ENCODE measurements at regions not wholly inside any gene's neighbourhood (a gene's known extent, or its start where the extent isn't known, plus 50 kb on each side); places are given as distances from the start of the nearest gene placed in this dataset.

DNA sequence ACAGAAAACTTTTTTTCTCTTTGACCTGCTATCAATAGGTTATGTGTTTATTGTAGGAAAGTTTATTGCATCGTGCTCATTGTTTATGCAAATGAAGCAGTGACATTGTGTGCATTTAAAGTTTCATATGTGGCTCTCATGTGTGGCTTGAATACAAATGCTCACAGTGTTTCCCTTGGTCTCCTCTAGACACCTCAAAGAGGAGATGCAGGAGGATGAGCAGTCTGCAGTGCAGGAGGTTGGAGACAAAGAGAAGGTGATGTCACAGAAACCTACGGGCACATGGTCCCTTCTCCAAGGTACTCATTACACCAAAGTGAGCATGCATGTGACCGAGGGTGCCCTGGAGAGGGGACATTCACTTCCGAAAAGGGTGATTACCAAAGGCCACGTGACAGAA, 430.2 kb downstream of the INHBA start:
- WGBS, 2 experiments (ENCODE audit: extremely low coverage in 1 of 2, insufficient coverage in 1 of 2, insufficient read length in 1 of 2, insufficient replicate concordance in 2 of 2, low coverage in 1 of 2, low lambda C conversion rate in 2 of 2, missing lambda C conversion rate in 1 of 2), result 94% methylated on average over 5 of the region's 5 CpGs; no CpG with 5 or more reads in 1 of the 2 experiments
- POLR2A ChIA-PET (ENCODE audit: partially characterized antibody), result no interaction called here
- no peak for FAIRE-seq

More for the DNA sequence above, 430.2 kb downstream of the INHBA start:
- Histone ChIP-seq H3K27ac (ENCODE audit: low read depth, low read length) (no peak overlapping the region), H3K4ac (replicated peaks; ENCODE audit: insufficient read length, low read depth, low read length) (no peak overlapping the region), H4K20me1 (replicated peaks in 1 of 2; ENCODE audit: control insufficient read depth in 1 of 2, insufficient read depth in 2 of 2, low read length in 2 of 2) (no peaks in the 10 kb centered on the region), H3K23ac (ENCODE audit: insufficient read length) (no peak overlapping the region), H2AK5ac (ENCODE audit: low read depth, low read length) (no peak overlapping the region), H2AFZ (ENCODE audit: low read length) (no peak overlapping the region), H2BK120ac (replicated peaks; ENCODE audit: low read depth, low read length) (no peak overlapping the region), H3K9me3 (ENCODE audit: insufficient read depth in 2 of 2, low read depth in 1 of 2, low read length in 1 of 2) (no peaks in the 10 kb centered on the region), H3K4me1 (replicated peaks in 1 of 4; ENCODE audit: control insufficient read depth in 3 of 4, insufficient read depth in 4 of 4, low read length in 3 of 4) (no peaks in the 10 kb centered on the region), H3K14ac (ENCODE audit: insufficient read length) (no peak overlapping the region), H3K27me3 (replicated peaks in 1 of 4; ENCODE audit: control insufficient read depth in 3 of 4, extremely low read depth in 1 of 4, insufficient read depth in 3 of 4, low read length in 3 of 4) (no peaks in the 10 kb centered on the region), H2BK5ac (ENCODE audit: low read depth, low read length) (no peak overlapping the region), H3K9ac (replicated peaks in 1 of 4; ENCODE audit: extremely low read depth in 1 of 4, low read depth in 3 of 4, low read length in 3 of 4) (no peak overlapping the region), H3K79me2 (ENCODE audit: control insufficient read depth in 1 of 2, insufficient read depth in 2 of 2, low read length in 2 of 2) (no peaks in the 10 kb centered on the region), H3K79me1 (ENCODE audit: low read depth, low read length) (no peaks in the 10 kb centered on the region), H2BK15ac (ENCODE audit: low read length) (no peak overlapping the region), H3K23me2 (ENCODE audit: low read depth, low read length) (no peaks in the 10 kb centered on the region; the same call in 1 of the 2 replicates), H4K91ac (replicated peaks; ENCODE audit: insufficient read length, low read length) (no peak overlapping the region), H3K18ac (ENCODE audit: extremely low read depth, low read length) (no peak overlapping the region), H2BK20ac (ENCODE audit: low read length) (no peak overlapping the region), H3K36me3 (ENCODE audit: control insufficient read depth in 2 of 4, insufficient read depth in 4 of 4, low read length in 3 of 4) (no peaks in the 10 kb centered on the region), H4K8ac (ENCODE audit: extremely low read depth, insufficient read depth, low read length) (no peak overlapping the region), H2BK12ac (ENCODE audit: low read depth, low read length) (no peak overlapping the region), H3K4me3 (ENCODE audit: extremely low read depth in 1 of 4, insufficient read depth in 2 of 4, low read depth in 3 of 4, low read length in 4 of 4) (no peak overlapping the region), H3K56ac (replicated peaks; ENCODE audit: insufficient read length, low read depth, low read length) (no peak overlapping the region), H3K4me2 (ENCODE audit: insufficient read depth in 1 of 2, low read depth in 2 of 2, low read length in 2 of 2) (no peak overlapping the region), H4K5ac (ENCODE audit: insufficient read length, low read depth, low read length) (no peak overlapping the region)
- CTCF ChIA-PET (ENCODE audit: partially characterized antibody), result interaction anchor here (1.4 kb wide), 1 partner anchor 437 kb away, joined by 4 read pairs; no protein-coding TSS in a partner anchor
- DNase-seq (ENCODE audit: low read depth in 1 of 2, low spot score in 2 of 2), result no peak
- TF ChIP-seq EGR1 (IDR thresholded peaks at IDR 0.05; ENCODE audit: borderline replicate concordance, low read depth, low read length), result no peak
